ENCODE measurements at regions not wholly inside any gene's neighbourhood (a gene's known extent, or its start where the extent isn't known, plus 50 kb on each side); places are given as distances from the start of the nearest gene placed in this dataset.
"Not testable (repeated sequence)": the region's sequence is repeated elsewhere in the genome, so short reads cannot be mapped to it uniquely, and the experiment has no call there.

GRCh38 chr1:220969281-220969680 lies 90.0 kb downstream of the HLX start:
- not testable (repeated sequence) for TF ChIP-seq ISL1 (CRISPR knock-in tag; IDR thresholded peaks at IDR 0.05); ARNTL (CRISPR knock-in tag; IDR thresholded peaks at IDR 0.05; ENCODE audit: borderline replicate concordance, low read depth); ZFP30 (CRISPR knock-in tag; IDR thresholded peaks at IDR 0.05)
- peak; percentile 33; the same call in 1 of the 2 replicates for TF ChIP-seq ZNF8 (CRISPR knock-in tag; IDR thresholded peaks at IDR 0.05)
